ENCODE measurements at regions not wholly inside any gene's neighbourhood (a gene's known extent, or its start where the extent isn't known, plus 50 kb on each side); places are given as distances from the start of the nearest gene placed in this dataset.

- no peak overlapping the region for H3K4me3 ChIP-seq
Observed at GRCh38 chr1:218867941-218868626, 305.6 kb upstream of the LYPLAL1 start.

GRCh38 chr1:218869276-218869675 lies 304.4 kb upstream of the LYPLAL1 start:
- Histone ChIP-seq H3K27me3 (no peaks in the 10 kb centered on the region), H3K4me1 (peaks cover 23% of the 10 kb centered on the region), H4K20me1 (no peaks in the 10 kb centered on the region), H3K4me3 (no peak overlapping the region), H3K9me3 (no peaks in the 10 kb centered on the region), H3K27ac (no peak overlapping the region), H3K4me2 (no peak overlapping the region), H3K36me3 (no peaks in the 10 kb centered on the region), H3K9ac (no peak overlapping the region)
- no peak for TF ChIP-seq Cebpa-rat (IDR thresholded peaks at IDR 0.05)

More at GRCh38 chr1:218867941-218868626, 305.6 kb upstream of the LYPLAL1 start:
- Histone ChIP-seq H3K27ac (no peak overlapping the region), H3K4me2 (peak overlapping the region; percentile 46), H3K9me3 (no peaks in the 10 kb centered on the region), H4K20me1 (no peaks in the 10 kb centered on the region), H3K4me1 (peaks cover 19% of the 10 kb centered on the region), H3K27me3 (no peaks in the 10 kb centered on the region), H3K9ac (no peak overlapping the region), H3K36me3 (no peaks in the 10 kb centered on the region)
- no peak for TF ChIP-seq Cebpa-rat (IDR thresholded peaks at IDR 0.05)

GRCh38 chr1:218872026-218872425 lies 301.7 kb upstream of the LYPLAL1 start:
- Histone ChIP-seq H4K20me1 (no peaks in the 10 kb centered on the region), H3K9me3 (no peaks in the 10 kb centered on the region), H3K36me3 (no peaks in the 10 kb centered on the region), H3K27ac (no peak overlapping the region), H3K4me3 (no peak overlapping the region), H3K9ac (no peak overlapping the region), H3K27me3 (no peaks in the 10 kb centered on the region), H3K4me1 (peaks cover 29% of the 10 kb centered on the region), H3K4me2 (peak overlapping the region; percentile 26; the same call in 1 of the 2 replicates)
- TF ChIP-seq Cebpa-rat (IDR thresholded peaks at IDR 0.05) = no peak

- no peak overlapping the region for H3K27ac ChIP-seq
Observed at GRCh38 chr1:218872928-218873327, 300.8 kb upstream of the LYPLAL1 start.

GRCh38 chr1:218874313-218874712 lies 299.4 kb upstream of the LYPLAL1 start:
- Histone ChIP-seq H3K4me2 (peak overlapping the region; percentile 29), H4K20me1 (no peaks in the 10 kb centered on the region), H3K4me3 (no peak overlapping the region), H3K36me3 (no peaks in the 10 kb centered on the region), H3K27me3 (no peaks in the 10 kb centered on the region), H3K9ac (no peak overlapping the region), H3K9me3 (no peaks in the 10 kb centered on the region), H3K27ac (no peak overlapping the region), H3K4me1 (peaks cover 18% of the 10 kb centered on the region)
- TF ChIP-seq Cebpa-rat (IDR thresholded peaks at IDR 0.05) = no peak

More at GRCh38 chr1:218872928-218873327, 300.8 kb upstream of the LYPLAL1 start:
- Histone ChIP-seq H3K36me3 (no peaks in the 10 kb centered on the region), H3K4me2 (no peak overlapping the region), H3K9me3 (no peaks in the 10 kb centered on the region), H3K4me3 (no peak overlapping the region), H4K20me1 (no peaks in the 10 kb centered on the region), H3K4me1 (peaks cover 27% of the 10 kb centered on the region), H3K9ac (no peak overlapping the region), H3K27me3 (no peaks in the 10 kb centered on the region)
- no peak for TF ChIP-seq Cebpa-rat (IDR thresholded peaks at IDR 0.05)

GRCh38 chr1:218874801-218875400 lies 298.8 kb upstream of the LYPLAL1 start:
- H3K4me2 ChIP-seq = 0 out of 2 replicates have a peak overlapping the region, but pooled peaks have one; percentile 29

GRCh38 chr1:218878369-218878768 lies 295.3 kb upstream of the LYPLAL1 start:
- no peak overlapping the region for H3K27ac ChIP-seq
- no peaks in the 10 kb centered on the region for H4K20me1 ChIP-seq
- TF ChIP-seq Cebpa-rat (IDR thresholded peaks at IDR 0.05) = no peak
- H3K9ac ChIP-seq = no peak overlapping the region
- no peak overlapping the region for H3K4me3 ChIP-seq
- peaks cover 10% of the 10 kb centered on the region for H3K4me1 ChIP-seq
- H3K27me3 ChIP-seq = no peaks in the 10 kb centered on the region
- no peak overlapping the region for H3K4me2 ChIP-seq
- H3K9me3 ChIP-seq = no peaks in the 10 kb centered on the region
- H3K36me3 ChIP-seq = no peaks in the 10 kb centered on the region

More at GRCh38 chr1:218874801-218875400, 298.8 kb upstream of the LYPLAL1 start:
- no peak for TF ChIP-seq Cebpa-rat (IDR thresholded peaks at IDR 0.05)
- H3K4me1 ChIP-seq = peaks cover 18% of the 10 kb centered on the region
- no peaks in the 10 kb centered on the region for H3K9me3 ChIP-seq
- H3K9ac ChIP-seq = no peak overlapping the region
- no peaks in the 10 kb centered on the region for H3K27me3 ChIP-seq
- no peak overlapping the region for H3K27ac ChIP-seq
- no peaks in the 10 kb centered on the region for H4K20me1 ChIP-seq
- H3K36me3 ChIP-seq = no peaks in the 10 kb centered on the region
- no peak overlapping the region for H3K4me3 ChIP-seq

GRCh38 chr1:218880484-218881060 lies 293.1 kb upstream of the LYPLAL1 start:
- no peaks in the 10 kb centered on the region for H4K20me1 ChIP-seq
- no peaks in the 10 kb centered on the region for H3K9me3 ChIP-seq
- TF ChIP-seq Cebpa-rat (IDR thresholded peaks at IDR 0.05) = no peak
- H3K4me2 ChIP-seq = no peak overlapping the region
- H3K9ac ChIP-seq = no peak overlapping the region
- H3K27ac ChIP-seq = no peak overlapping the region
- no peaks in the 10 kb centered on the region for H3K36me3 ChIP-seq
- no peaks in the 10 kb centered on the region for H3K27me3 ChIP-seq
- no peaks in the 10 kb centered on the region for H3K4me1 ChIP-seq
- H3K4me3 ChIP-seq = no peak overlapping the region

GRCh38 chr1:218882454-218882853 lies 291.2 kb upstream of the LYPLAL1 start:
- no peak for TF ChIP-seq Cebpa-rat (IDR thresholded peaks at IDR 0.05)
- Histone ChIP-seq H4K20me1 (no peaks in the 10 kb centered on the region), H3K27me3 (no peaks in the 10 kb centered on the region), H3K4me2 (no peak overlapping the region), H3K4me3 (no peak overlapping the region), H3K9ac (no peak overlapping the region), H3K36me3 (no peaks in the 10 kb centered on the region), H3K27ac (no peak overlapping the region), H3K9me3 (no peaks in the 10 kb centered on the region), H3K4me1 (no peaks in the 10 kb centered on the region)
